HG02678 (cell line): ENCODE measurements at regions not wholly inside any gene's neighbourhood (a gene's known extent, or its start where the extent isn't known, plus 50 kb on each side); places are given as distances from the start of the nearest gene placed in this dataset.
"Not testable (repeated sequence)": the region's sequence is repeated elsewhere in the genome, so short reads cannot be mapped to it uniquely, and the experiment has no call there.

ENCODE experiments used
- ATAC-seq: cut with Tn5 transposase; IDR thresholded peaks from one replicate; pipeline ENCODE4 v1.9.1; 2021; ENCODE audit warnings: mild to moderate bottlenecking, moderate library complexity; ENCODE audit not compliant: unreplicated experiment

GRCh38 chr9:129547063-129547462 is 73.8 kb downstream of the C9orf50 start:
- no peak for ATAC-seq

GRCh38 chr9:129545876-129546275 is 75.0 kb downstream of the C9orf50 start:
- ATAC-seq, result not testable (repeated sequence)

- ATAC-seq, result no peak
Measured at GRCh38 chr9:129544761-129545160, 76.1 kb downstream of the C9orf50 start.

GRCh38 chr9:129542741-129543140 is 78.2 kb downstream of the C9orf50 start:
- ATAC-seq, result no peak

DNA sequence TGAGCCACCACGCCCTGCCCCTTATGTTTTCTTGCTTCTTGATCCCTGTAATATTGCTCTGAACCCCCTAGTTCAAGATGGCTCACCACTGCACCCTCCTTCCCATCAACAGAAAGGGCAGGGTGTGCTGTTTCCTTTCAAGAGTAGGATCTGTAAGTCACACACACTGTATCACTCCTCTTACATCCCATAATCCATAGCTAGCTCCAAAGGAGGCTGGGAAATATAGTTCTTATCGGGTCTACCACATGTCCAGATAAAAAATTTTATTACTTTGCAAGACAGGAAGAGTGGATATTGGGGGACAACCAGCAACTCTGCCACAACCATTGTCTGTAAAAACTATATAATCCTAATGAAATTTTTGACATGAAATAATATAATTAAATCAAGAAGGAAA is 79.6 kb downstream of the C9orf50 start:
- no peak for ATAC-seq

GRCh38 chr9:129539446-129539845 is 81.5 kb downstream of the C9orf50 start:
- no peak for ATAC-seq

DNA sequence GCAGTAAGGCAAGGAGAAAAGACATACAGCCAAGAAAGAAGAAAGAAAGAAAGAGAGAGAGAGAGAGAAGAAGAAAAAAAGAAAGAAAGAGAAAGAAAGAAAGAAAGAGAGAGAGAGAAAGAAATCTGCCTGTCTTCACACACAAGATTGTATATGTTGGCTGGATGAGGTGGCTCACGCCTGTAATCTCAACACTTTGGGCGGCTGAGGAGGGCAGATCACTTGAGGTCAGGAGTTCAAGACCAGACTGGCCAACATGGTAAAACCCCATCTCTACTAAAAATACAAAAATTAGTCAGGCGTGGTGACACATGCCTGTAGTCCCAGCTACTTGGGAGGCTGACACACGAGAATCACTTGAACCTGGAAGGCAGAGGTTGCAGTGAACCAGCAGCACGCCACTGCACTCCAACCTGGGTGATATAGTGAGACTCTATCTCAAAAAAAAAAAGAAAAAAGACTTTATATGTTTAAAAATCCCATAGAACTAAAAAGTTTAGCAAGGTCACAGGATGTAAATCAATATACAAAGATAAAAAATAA is 89.0 kb downstream of the C9orf50 start:
- not testable (repeated sequence) for ATAC-seq

DNA sequence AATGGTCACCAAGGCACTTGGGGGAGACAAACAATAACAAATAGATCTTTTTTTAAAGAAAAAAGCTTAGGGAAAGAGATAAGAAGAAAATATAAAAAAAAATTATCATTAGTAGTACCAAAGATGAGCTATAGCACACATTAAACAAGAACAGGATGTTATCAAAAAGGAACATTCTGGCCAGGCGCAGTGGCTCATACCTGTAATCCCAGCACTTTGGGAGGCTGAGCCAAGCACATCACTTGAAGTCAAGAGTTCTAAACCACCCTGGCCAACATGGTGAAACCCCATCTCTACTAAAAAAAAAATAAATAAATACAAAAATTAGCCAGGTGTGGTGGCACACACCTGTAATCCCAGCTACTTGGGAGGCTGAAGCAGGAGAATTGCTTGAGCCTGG is 92.9 kb downstream of the C9orf50 start:
- ATAC-seq, result not testable (repeated sequence)

- ATAC-seq, result no peak
Measured at GRCh38 chr9:129525656-129526196, 95.2 kb downstream of the C9orf50 start.

GRCh38 chr9:129524582-129525270 is 96.2 kb downstream of the C9orf50 start:
- ATAC-seq, result no peak

- ATAC-seq, result no peak
Measured at GRCh38 chr9:129523943-129524581, 96.8 kb downstream of the C9orf50 start.

- no peak for ATAC-seq
Measured at GRCh38 chr9:129522351-129522750, 98.5 kb downstream of the C9orf50 start.

GRCh38 chr9:129520082-129520481 is 100.8 kb downstream of the C9orf50 start:
- ATAC-seq, result no peak

GRCh38 chr9:129518074-129518473 is 102.8 kb downstream of the C9orf50 start:
- ATAC-seq, result no peak

GRCh38 chr9:129517006-129517405 is 103.9 kb downstream of the C9orf50 start:
- ATAC-seq, result no peak

DNA sequence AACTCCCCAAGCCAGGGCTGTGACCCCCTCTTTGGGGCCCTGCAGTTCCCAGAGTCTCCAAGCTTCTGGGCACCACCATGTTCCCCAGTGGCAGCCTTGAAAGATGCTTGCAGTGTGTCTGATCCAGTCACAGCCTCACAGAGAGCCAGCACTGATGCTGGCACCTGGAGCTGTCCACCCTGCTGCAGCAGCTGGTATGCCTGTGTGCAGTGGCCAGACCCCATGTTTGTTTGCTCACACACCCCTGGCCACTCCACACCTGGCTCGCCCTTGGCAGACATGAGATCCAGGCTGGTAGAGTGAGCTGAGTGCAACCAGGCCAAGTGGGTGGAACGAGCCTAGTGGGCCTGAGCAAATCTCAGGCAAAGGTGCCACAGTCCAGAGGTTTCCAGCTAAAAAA is 106.0 kb downstream of the C9orf50 start:
- ATAC-seq, result no peak

DNA sequence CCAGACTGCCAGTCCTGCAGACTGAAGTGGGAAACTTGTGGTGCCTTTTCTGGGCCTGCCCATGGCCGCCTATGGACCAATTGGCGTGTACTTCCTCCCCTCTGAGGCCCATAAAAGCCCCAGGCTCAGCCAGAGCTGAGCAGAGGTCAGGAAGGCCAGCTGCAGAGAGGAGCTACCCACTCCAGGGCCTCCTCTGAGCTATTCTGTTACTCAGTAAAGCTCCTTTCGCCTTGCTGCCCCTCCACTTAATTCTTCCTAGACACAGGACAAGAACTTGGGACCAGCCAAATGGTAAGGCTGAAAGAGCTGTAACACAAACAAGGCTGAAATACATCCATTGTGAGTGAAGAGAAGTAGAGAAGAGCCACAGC is 106.4 kb downstream of the C9orf50 start:
- no peak for ATAC-seq

DNA sequence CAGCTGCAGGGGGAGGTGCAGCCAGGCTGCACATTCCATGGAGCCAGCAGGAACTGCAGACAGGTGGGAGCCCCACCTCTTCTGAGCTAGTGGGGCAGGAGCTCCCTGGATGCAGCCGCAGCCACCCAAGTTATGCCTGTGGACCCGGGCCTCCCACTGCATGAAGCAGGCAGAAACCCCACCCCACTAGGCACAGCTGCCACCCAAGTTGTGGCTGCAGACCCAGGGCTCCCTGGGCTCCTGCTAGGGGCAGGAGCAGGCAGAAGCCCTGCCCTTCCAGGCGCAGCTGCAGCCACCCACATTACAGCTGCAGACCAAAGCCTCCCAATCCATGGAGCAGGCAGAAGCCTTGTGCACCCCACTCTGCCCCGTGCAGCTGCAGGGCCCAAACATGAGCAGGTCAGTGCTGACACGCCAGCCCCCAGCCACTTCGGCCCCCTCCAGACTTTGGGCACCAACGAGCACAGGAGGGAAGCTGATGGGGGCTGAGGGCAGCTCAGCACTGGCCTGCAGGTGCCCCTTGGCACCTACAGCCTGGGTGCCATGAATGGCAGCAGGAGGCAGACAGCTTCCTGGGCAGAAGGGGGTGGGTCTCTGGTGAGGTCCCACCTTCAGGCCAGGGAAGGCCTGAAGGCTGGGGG is 106.9 kb downstream of the C9orf50 start:
- ATAC-seq, result no peak

GRCh38 chr9:129513282-129513681 is 107.6 kb downstream of the C9orf50 start:
- ATAC-seq, result no peak

DNA sequence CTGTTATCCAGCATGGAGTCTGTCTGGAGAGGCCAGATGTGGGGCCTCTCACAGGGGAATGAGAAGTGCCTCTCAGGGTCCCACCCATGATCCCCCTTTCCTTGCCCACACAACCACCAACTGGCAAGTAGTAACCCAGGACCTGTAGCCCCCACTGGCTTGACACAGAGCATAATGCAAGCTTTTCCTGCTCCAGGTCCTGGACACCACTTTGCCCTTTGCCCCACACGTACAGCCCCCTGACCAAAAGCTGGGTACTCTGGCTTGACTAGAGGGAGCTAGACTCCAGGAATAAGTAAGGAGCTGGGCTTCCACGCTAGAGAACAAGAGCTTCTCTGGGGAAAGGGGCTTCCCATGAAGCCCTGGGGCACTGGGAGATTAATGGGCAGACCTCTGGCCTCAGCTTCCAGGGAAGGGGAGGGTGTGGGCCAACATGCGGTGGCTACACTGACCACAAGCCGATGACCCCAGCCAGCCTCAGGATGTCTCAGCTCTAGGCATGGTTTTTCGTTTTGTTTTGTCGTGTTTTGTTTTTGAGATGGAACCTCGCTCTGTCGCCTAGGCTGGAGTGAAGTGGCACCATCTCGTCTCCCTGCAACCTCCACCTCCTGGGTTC is 109.5 kb downstream of the C9orf50 start:
- no peak for ATAC-seq

- no peak for ATAC-seq
Measured at GRCh38 chr9:129509533-129509928, 111.4 kb downstream of the C9orf50 start.
